ENCODE measurements at regions not wholly inside any gene's neighbourhood (a gene's known extent, or its start where the extent isn't known, plus 50 kb on each side); places are given as distances from the start of the nearest gene placed in this dataset.
A peak's percentile ranks its signal among the peaks of the same experiment; 100 is the strongest.

GRCh38 chr2:237150186-237150585 lies 64.5 kb downstream of the COPS8 start:
- no peak for DNase-seq (ENCODE audit: low read depth in 2 of 2)

- DNase-seq (ENCODE audit: low read depth in 2 of 2) = no peak
Measured at GRCh38 chr2:237150831-237151375, 65.2 kb downstream of the COPS8 start.

GRCh38 chr2:237152361-237152760 lies 66.7 kb downstream of the COPS8 start:
- no peak for DNase-seq (ENCODE audit: low read depth in 2 of 2)

GRCh38 chr2:237153181-237153580 lies 67.5 kb downstream of the COPS8 start:
- no peak for DNase-seq (ENCODE audit: low read depth in 2 of 2)

GRCh38 chr2:237154082-237154638 lies 68.5 kb downstream of the COPS8 start:
- DNase-seq (ENCODE audit: low read depth in 2 of 2) = peak in 1 of 2 donors; percentile 15

- DNase-seq (ENCODE audit: low read depth in 2 of 2) = no peak
Measured at GRCh38 chr2:237154884-237155851, 69.5 kb downstream of the COPS8 start.

GRCh38 chr2:237156031-237156856 lies 70.6 kb downstream of the COPS8 start:
- no peak for DNase-seq (ENCODE audit: low read depth in 2 of 2)

- no peak for DNase-seq (ENCODE audit: low read depth in 2 of 2)
Measured at GRCh38 chr2:237156857-237157779, 71.4 kb downstream of the COPS8 start.

GRCh38 chr2:237157780-237158102 lies 72.1 kb downstream of the COPS8 start:
- no peak for DNase-seq (ENCODE audit: low read depth in 2 of 2)

GRCh38 chr2:237158194-237158593 lies 72.5 kb downstream of the COPS8 start:
- DNase-seq (ENCODE audit: low read depth in 2 of 2) = no peak

GRCh38 chr2:237159006-237159911 lies 73.6 kb downstream of the COPS8 start:
- DNase-seq (ENCODE audit: low read depth in 2 of 2) = no peak

- DNase-seq (ENCODE audit: low read depth in 2 of 2) = no peak
Measured at GRCh38 chr2:237160271-237160919, 74.7 kb downstream of the COPS8 start.

GRCh38 chr2:237161189-237161588 lies 75.5 kb downstream of the COPS8 start:
- no peak for DNase-seq (ENCODE audit: low read depth in 2 of 2)

GRCh38 chr2:237162959-237163358 lies 77.3 kb downstream of the COPS8 start:
- no peak for DNase-seq (ENCODE audit: low read depth in 2 of 2)

- DNase-seq (ENCODE audit: low read depth in 2 of 2) = no peak
Measured at GRCh38 chr2:237164474-237165042, 78.9 kb downstream of the COPS8 start.

- no peak for DNase-seq (ENCODE audit: low read depth in 2 of 2)
Measured at GRCh38 chr2:237165405-237166276, 80.0 kb downstream of the COPS8 start.

- no peak for DNase-seq (ENCODE audit: low read depth in 2 of 2)
Measured at GRCh38 chr2:237167038-237167437, 81.3 kb downstream of the COPS8 start.

- DNase-seq (ENCODE audit: low read depth in 2 of 2) = no peak
Measured at GRCh38 chr2:237167934-237168333, 82.2 kb downstream of the COPS8 start.
